Right lobe of liver (tissue), 6 donors: ENCODE measurements at regions not wholly inside any gene's neighbourhood (a gene's known extent, or its start where the extent isn't known, plus 50 kb on each side); places are given as distances from the start of the nearest gene placed in this dataset.

Source experiments
- ATAC-seq, 4 donors: fragments of 200-7000 bp; cut with Tn5 transposase; one replicate each; pipeline ENCODE4 v1.9.1; 2020; ENCODE audit warnings: mild to moderate bottlenecking in 4 of 4, moderate library complexity in 4 of 4
- DNase-seq, 3 donors: peaks; one replicate each; pipeline ENCODE4 v3.0.0-alpha.2; 2020
- H3K27ac ChIP-seq, 3 donors: fragments of 200-600 bp; one replicate each; pipeline ENCODE4 v1.8.0; 2022
- H3K27me3 ChIP-seq, 2 donors: fragments of 200-600 bp; one replicate each; pipeline ENCODE4 v1.8.0; 2022
- H3K36me3 ChIP-seq, 4 donors: fragments of 200-600 bp; sonication (generic) in 1 of 4; one replicate each; pipeline versions ENCODE4 v1.5.1 to v1.8.0; 2017 to 2022; ENCODE audit warnings: control low read depth in 1 of 4
- H3K4me1 ChIP-seq, 4 donors: fragments of 200-600 bp; sonication (generic) in 1 of 4; one replicate each; pipeline versions ENCODE4 v1.5.1 to v1.8.0; 2017 to 2022; ENCODE audit warnings: control low read depth in 1 of 4
- H3K4me3 ChIP-seq, 3 donors: fragments of 200-600 bp; one replicate each; pipeline ENCODE4 v1.8.0; 2022
- H3K9me3 ChIP-seq, 4 donors: fragments of 200-600 bp; sonication (generic) in 1 of 4; one replicate each; pipeline versions ENCODE4 v1.5.1 to v1.8.0; 2017 to 2022; ENCODE audit warnings: control low read depth in 1 of 4
- CTCF ChIP-seq, 4 donors: fragments of 200-600 bp in 3 of 4; fragments of 450-650 bp in 1 of 4; IDR thresholded peaks; one replicate each; pipeline versions ENCODE4 v1.5.1 to v1.8.0; 2016 to 2022; ENCODE audit warnings: antibody characterized with exemption in 4 of 4, mild to moderate bottlenecking in 2 of 4
- POLR2A ChIP-seq: fragments of 450-650 bp; IDR thresholded peaks from one replicate; pipeline ENCODE4 v1.6.1; 2017; ENCODE audit warnings: antibody characterized with exemption, mild to moderate bottlenecking
- WGBS: methylation state at CpG from one replicate; pipeline ENCODE4 v1.1.6; 2018; ENCODE audit warnings: low coverage, low lambda C conversion rate; ENCODE audit not compliant: insufficient coverage; ENCODE audit errors: missing lambda C conversion rate; 5-methylcytosine and 5-hydroxymethylcytosine counted together
- intact Hi-C, 2 donors: fragments of 100-400 bp; cut with DNase I; formaldehyde crosslinking; loops; one replicate each; pipeline versions ENCODE4 v1.11.2 to v1.14.1; 2022
- donor health status: DM: no; HTN: yes; CAD: no.
- donor health status: DM: no; HTN: no; CAD: no.
- donor health status: DM: no; HTN: no; CAD: no.
- donor health status: DM: no; HTN: yes; CAD: no.
- donor health status: DM: no; HTN: yes; CAD: no.

GRCh38 chr11:33582636-33583325, 117.8 kb downstream of the C11orf91 start:
- intact Hi-C loops = no loop called here
- Histone ChIP-seq H3K4me1 (peaks cover 0 to 12% (median 0%) of the 10 kb centered on the region in 4 donors), H3K9me3 (no peaks in the 10 kb centered on the region), H3K27ac (no peak overlapping the region), H3K27me3 (no peaks in the 10 kb centered on the region), H3K36me3 (no peaks in the 10 kb centered on the region), H3K4me3 (no peak overlapping the region)
- 47% methylated on average over 3 of the region's 4 CpGs for WGBS
- TF ChIP-seq CTCF (IDR thresholded peaks at IDR 0.05) = no peak
- TF ChIP-seq POLR2A = no peak
- no peak for DNase-seq
- ATAC-seq = no peak

- intact Hi-C loops = no loop called here
- Histone ChIP-seq H3K9me3 (no peaks in the 10 kb centered on the region), H3K36me3 (no peaks in the 10 kb centered on the region), H3K27ac (no peak overlapping the region), H3K27me3 (no peaks in the 10 kb centered on the region), H3K4me1 (no peaks in the 10 kb centered on the region), H3K4me3 (no peak overlapping the region)
- WGBS = 80% methylated on average over 1 of the region's 4 CpGs
- no peak for DNase-seq
- TF ChIP-seq POLR2A = no peak
- no peak for TF ChIP-seq CTCF (IDR thresholded peaks at IDR 0.05)
- ATAC-seq = no peak
Measured at GRCh38 chr11:33579101-33579500, 121.5 kb downstream of the C11orf91 start.

GRCh38 chr11:33577204-33577603, 123.4 kb downstream of the C11orf91 start:
- H3K36me3 ChIP-seq = no peaks in the 10 kb centered on the region
- intact Hi-C loops = no loop called here
- DNase-seq (no peak), ATAC-seq (no peak)
- no peaks in the 10 kb centered on the region for H3K4me1 ChIP-seq
- H3K27ac ChIP-seq = no peak overlapping the region
- H3K27me3 ChIP-seq = no peaks in the 10 kb centered on the region
- TF ChIP-seq CTCF (IDR thresholded peaks at IDR 0.05) (no peak), POLR2A (no peak)
- 48% methylated on average over 3 of the region's 6 CpGs for WGBS
- no peaks in the 10 kb centered on the region for H3K9me3 ChIP-seq
- no peak overlapping the region for H3K4me3 ChIP-seq

- 51% methylated on average over 5 of the region's 5 CpGs for WGBS
- no peak for ATAC-seq
- Histone ChIP-seq H3K4me1 (no peaks in the 10 kb centered on the region), H3K36me3 (no peaks in the 10 kb centered on the region), H3K27ac (no peak overlapping the region), H3K4me3 (no peak overlapping the region), H3K27me3 (no peaks in the 10 kb centered on the region), H3K9me3 (no peaks in the 10 kb centered on the region)
- DNase-seq = no peak
- intact Hi-C loops = no loop called here
- no peak for TF ChIP-seq POLR2A
- TF ChIP-seq CTCF (IDR thresholded peaks at IDR 0.05) = no peak
Measured at GRCh38 chr11:33575311-33575710, 125.3 kb downstream of the C11orf91 start.
